ENCODE measurements at regions not wholly inside any gene's neighbourhood (a gene's known extent, or its start where the extent isn't known, plus 50 kb on each side); places are given as distances from the start of the nearest gene placed in this dataset.

- Histone ChIP-seq H3K27ac (ENCODE audit: insufficient read depth, low read length) (no peak overlapping the region), H3K4me1 (ENCODE audit: control insufficient read depth, insufficient read depth, low read length) (no peaks in the 10 kb centered on the region), H2BK120ac (ENCODE audit: low read depth, low read length) (no peak overlapping the region), H3K9me1 (ENCODE audit: insufficient read depth, low read length) (no peaks in the 10 kb centered on the region), H3K9me3 (ENCODE audit: control insufficient read depth, insufficient read depth, low read length) (peaks cover 5% of the 10 kb centered on the region; the same call in 1 of the 2 replicates), H3K9ac (ENCODE audit: low read depth, low read length) (no peak overlapping the region), H2AK9ac (replicated peaks; ENCODE audit: low read depth, low read length, poor library complexity) (no peak overlapping the region), H3K4ac (ENCODE audit: low read depth, low read length) (no peak overlapping the region), H2BK5ac (ENCODE audit: low read depth, low read length, poor library complexity, severe bottlenecking) (no peak overlapping the region), H3K4me3 (ENCODE audit: insufficient read depth, low read depth, low read length) (no peak overlapping the region), H2BK20ac (ENCODE audit: low read depth, low read length) (no peak overlapping the region), H3K23ac (ENCODE audit: low read depth, low read length) (no peak overlapping the region), H4K91ac (ENCODE audit: insufficient read depth, low read depth, low read length) (no peak overlapping the region), H4K8ac (ENCODE audit: low read depth in 2 of 2, low read length in 2 of 2) (no peak overlapping the region), H2AFZ (replicated peaks; ENCODE audit: low read length, poor library complexity) (no peak overlapping the region), H4K5ac (ENCODE audit: low read depth, low read length) (no peak overlapping the region), H3K79me1 (ENCODE audit: low read depth in 1 of 2, low read length in 2 of 2) (no peaks in the 10 kb centered on the region), H2BK15ac (ENCODE audit: low read depth, low read length) (no peak overlapping the region), H3K56ac (ENCODE audit: extremely low read depth, insufficient read depth, low read length) (no peak overlapping the region), H3K4me2 (ENCODE audit: low read depth, low read length) (no peak overlapping the region), H3K27me3 (ENCODE audit: control insufficient read depth, insufficient read depth, low read length) (no peaks in the 10 kb centered on the region), H4K20me1 (ENCODE audit: insufficient read depth, low read length) (no peaks in the 10 kb centered on the region), H3K14ac (replicated peaks; ENCODE audit: low read depth, low read length) (no peak overlapping the region), H3K36me3 (ENCODE audit: control insufficient read depth, insufficient read depth, low read length) (no peaks in the 10 kb centered on the region), H3K18ac (ENCODE audit: low read depth, low read length) (no peak overlapping the region), H2AK5ac (ENCODE audit: low read depth, low read length) (no peak overlapping the region)
- ATAC-seq (ENCODE audit: low read depth) (no peak), DNase-seq (no peak)
- intact Hi-C loops (cut with micrococcal nuclease) (no loop called here), dilution Hi-C loops (cut with HindIII; ENCODE audit: low sequenced_read_pairs, unreplicated experiment) (no loop called here), in situ Hi-C loops (cut with MboI; ENCODE audit: low sequenced_read_pairs) (no loop called here)
- no TSS peak for BruUV-seq (replicated peaks)
- CTCF ChIA-PET: no interaction called here
- TF ChIP-seq MXI1 (IDR thresholded peaks at IDR 0.05; ENCODE audit: borderline replicate concordance, low read depth, low read length): no peak
- 0 out of 2 replicates have a peak, but pooled peaks have one; percentile 3 for TF ChIP-seq CEBPB (IDR thresholded peaks at IDR 0.05; ENCODE audit: low read depth, low read length)
- no peak for TF ChIP-seq SMC3 (IDR thresholded peaks at IDR 0.05; ENCODE audit: low read depth, low read length)
- WGBS, 2 experiments (ENCODE audit: extremely low coverage in 2 of 2, insufficient read length in 1 of 2): no CpG with 5 or more reads among the region's 2 CpGs
- POLR2A ChIA-PET (ENCODE audit: unreplicated experiment): no interaction called here
Observed at GRCh38 chr3:137583256-137583655, 180.9 kb upstream of the SOX14 start.
